ENCODE measurements at regions not wholly inside any gene's neighbourhood (a gene's known extent, or its start where the extent isn't known, plus 50 kb on each side); places are given as distances from the start of the nearest gene placed in this dataset.

DNA sequence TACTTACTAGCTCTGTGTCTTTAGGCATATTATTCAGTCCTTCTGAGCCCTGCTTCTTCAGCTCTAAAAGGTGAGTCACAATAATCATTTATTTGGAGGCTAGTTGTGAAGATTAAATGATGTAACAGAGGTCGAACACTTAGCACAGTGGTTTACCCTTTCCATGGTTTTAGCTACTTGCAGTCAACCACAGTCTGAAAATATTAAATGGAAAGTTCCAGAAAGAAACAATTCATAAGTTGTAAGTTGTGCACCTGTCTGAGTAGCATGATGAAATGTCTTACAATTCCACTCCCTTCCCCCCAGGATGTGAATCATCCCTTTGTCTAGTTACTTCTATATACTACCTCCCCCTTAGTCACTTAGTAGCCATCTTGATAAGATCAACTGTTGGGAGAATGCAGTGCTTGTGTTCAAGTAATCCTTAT is 217.6 kb upstream of the THUMPD2 start:
- no peak overlapping the region for H3K4me3 Mint-ChIP-seq
- peak overlapping the region; percentile 73 for H3K27ac Mint-ChIP-seq
- TF ChIP-seq, protein P1, sequence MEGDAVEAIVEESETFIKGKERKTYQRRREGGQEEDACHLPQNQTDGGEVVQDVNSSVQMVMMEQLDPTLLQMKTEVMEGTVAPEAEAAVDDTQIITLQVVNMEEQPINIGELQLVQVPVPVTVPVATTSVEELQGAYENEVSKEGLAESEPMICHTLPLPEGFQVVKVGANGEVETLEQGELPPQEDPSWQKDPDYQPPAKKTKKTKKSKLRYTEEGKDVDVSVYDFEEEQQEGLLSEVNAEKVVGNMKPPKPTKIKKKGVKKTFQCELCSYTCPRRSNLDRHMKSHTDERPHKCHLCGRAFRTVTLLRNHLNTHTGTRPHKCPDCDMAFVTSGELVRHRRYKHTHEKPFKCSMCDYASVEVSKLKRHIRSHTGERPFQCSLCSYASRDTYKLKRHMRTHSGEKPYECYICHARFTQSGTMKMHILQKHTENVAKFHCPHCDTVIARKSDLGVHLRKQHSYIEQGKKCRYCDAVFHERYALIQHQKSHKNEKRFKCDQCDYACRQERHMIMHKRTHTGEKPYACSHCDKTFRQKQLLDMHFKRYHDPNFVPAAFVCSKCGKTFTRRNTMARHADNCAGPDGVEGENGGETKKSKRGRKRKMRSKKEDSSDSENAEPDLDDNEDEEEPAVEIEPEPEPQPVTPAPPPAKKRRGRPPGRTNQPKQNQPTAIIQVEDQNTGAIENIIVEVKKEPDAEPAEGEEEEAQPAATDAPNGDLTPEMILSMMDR (IDR thresholded peaks at IDR 0.05): no peak
- H3K4me1 Mint-ChIP-seq (ENCODE audit: low read depth): peaks cover 65% of the 10 kb centered on the region
- DNase-seq: peak; percentile 71
- H3K27me3 Mint-ChIP-seq (ENCODE audit: insufficient read depth): no peaks in the 10 kb centered on the region
- no peaks in the 10 kb centered on the region for H3K9me3 Mint-ChIP-seq
- peaks cover 4% of the 10 kb centered on the region; the same call in 1 of the 2 replicates for H3K36me3 Mint-ChIP-seq (ENCODE audit: low read depth)

DNA sequence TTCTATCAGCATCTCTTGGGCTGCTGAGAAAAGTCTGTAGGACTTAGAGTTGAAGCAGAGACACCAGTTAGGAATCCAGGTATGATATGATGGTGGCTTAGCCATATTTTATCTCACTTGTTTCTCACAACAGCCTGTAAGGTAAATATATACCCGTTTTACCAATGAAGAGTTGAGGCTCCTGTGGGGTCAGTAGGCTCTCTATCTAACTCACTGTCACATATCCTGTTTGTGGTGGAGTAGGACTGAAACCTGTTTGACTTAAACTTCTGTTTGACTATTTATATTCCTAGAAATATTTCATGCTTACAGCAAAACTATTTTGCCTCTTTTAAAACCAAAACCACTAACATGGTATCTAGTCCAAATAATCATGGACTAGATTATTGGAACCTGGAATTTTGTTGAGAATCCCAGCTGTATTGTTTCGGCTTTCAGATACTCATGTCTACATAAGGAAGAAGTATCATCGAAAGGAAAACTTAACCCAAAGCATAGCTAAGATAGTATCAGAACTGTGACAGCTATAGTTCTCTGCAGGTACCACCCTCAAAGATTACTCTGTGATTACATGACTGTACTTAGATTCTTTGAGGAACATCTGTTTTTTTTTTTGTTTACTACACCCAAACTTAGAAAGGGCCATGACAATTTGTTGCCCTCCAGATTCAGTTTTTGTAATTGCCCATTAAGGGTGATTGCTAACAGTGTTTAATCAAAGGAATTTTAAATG is 216.1 kb upstream of the THUMPD2 start:
- H3K27me3 Mint-ChIP-seq (ENCODE audit: insufficient read depth): no peaks in the 10 kb centered on the region
- DNase-seq: no peak

DNA sequence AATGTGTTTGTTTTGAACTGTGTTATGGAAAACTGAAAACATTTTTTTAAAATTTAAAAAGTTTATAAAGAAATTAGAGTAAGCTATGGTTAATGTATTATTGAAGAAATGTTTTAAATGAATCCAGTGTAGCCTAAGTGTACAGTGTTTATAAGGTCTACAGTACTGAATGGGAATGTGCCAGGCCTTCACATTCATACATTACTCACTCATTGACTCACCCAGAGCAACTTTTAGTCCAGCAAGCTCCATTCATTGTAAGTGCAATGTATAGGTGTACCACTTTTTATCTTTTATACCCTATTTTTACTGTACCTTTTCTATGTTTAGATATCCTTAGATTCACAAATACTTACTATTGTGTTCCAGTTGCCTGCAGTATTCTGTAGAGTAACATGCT is 215.1 kb upstream of the THUMPD2 start:
- H3K4me3 Mint-ChIP-seq: no peak overlapping the region
- H3K27ac Mint-ChIP-seq: no peak overlapping the region
- TF ChIP-seq, protein P1 (IDR thresholded peaks at IDR 0.05): no peak

More for the DNA sequence above, 216.1 kb upstream of the THUMPD2 start:
- H3K4me3 Mint-ChIP-seq: no peak overlapping the region
- peaks cover 4% of the 10 kb centered on the region; the same call in 1 of the 2 replicates for H3K36me3 Mint-ChIP-seq (ENCODE audit: low read depth)
- peak overlapping the region; percentile 73 for H3K27ac Mint-ChIP-seq
- TF ChIP-seq, protein P1 (IDR thresholded peaks at IDR 0.05): no peak
- H3K4me1 Mint-ChIP-seq (ENCODE audit: low read depth): peaks cover 80% of the 10 kb centered on the region
- H3K9me3 Mint-ChIP-seq: no peaks in the 10 kb centered on the region

DNA sequence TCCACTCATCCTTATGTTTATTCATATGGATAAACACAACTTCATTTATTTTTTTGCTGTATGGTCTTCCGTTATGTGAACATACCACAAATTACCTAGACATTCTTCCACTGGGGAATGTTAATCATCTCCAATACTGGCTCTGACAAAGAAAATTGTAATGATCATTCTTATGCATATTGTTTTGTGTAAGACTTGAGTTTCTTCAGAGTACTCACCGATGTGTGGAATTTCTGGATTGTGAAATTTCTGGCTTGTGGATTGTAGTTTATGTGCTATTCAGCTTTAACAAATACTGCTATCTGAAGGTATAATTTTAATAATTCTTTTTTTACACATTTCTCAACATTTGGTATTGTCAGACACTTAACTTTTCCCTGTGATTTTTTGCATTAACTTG is 212.2 kb upstream of the THUMPD2 start:
- peaks cover 28% of the 10 kb centered on the region for H3K36me3 Mint-ChIP-seq (ENCODE audit: low read depth)
- peaks cover 78% of the 10 kb centered on the region for H3K4me1 Mint-ChIP-seq (ENCODE audit: low read depth)
- H3K9me3 Mint-ChIP-seq: peaks cover 15% of the 10 kb centered on the region
- TF ChIP-seq, protein P1 (IDR thresholded peaks at IDR 0.05): no peak
- no peaks in the 10 kb centered on the region; the same call in 1 of the 2 replicates for H3K27me3 Mint-ChIP-seq (ENCODE audit: insufficient read depth)
- peak overlapping the region; percentile 33; the same call in 1 of the 2 replicates for H3K4me3 Mint-ChIP-seq
- DNase-seq: peak; percentile 31
- peak overlapping the region; percentile 87 for H3K27ac Mint-ChIP-seq

More for the DNA sequence above, 215.1 kb upstream of the THUMPD2 start:
- H3K4me1 Mint-ChIP-seq (ENCODE audit: low read depth): peaks cover 91% of the 10 kb centered on the region
- H3K36me3 Mint-ChIP-seq (ENCODE audit: low read depth): peaks cover 6% of the 10 kb centered on the region
- no peaks in the 10 kb centered on the region for H3K9me3 Mint-ChIP-seq
- no peaks in the 10 kb centered on the region for H3K27me3 Mint-ChIP-seq (ENCODE audit: insufficient read depth)
- DNase-seq: peak; percentile 77

DNA sequence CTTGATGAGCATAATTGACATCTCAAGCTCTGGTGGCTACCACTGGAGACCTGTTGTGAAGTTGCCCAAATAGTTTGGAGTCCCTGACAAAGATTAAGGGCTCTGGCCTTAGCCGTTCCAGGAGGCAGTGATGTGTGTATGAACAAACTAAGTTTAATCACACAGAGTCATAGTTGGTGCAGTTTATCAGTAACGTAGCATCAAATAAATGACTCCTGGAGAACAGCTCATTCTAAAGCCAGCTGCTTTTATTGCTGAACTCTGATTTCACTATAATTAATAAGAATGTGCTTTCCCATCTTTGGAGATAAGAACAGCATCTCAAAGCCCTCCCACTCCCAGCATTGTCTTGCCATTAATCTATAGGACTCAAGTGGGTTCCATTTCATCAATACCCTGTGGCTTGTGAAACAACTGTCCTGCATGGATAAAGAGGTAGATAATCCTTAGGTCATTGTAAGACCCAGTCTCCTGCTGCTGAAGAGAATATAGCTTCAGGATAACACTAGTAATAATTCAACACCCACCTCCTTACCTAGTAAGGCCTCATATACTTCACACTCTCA is 211.4 kb upstream of the THUMPD2 start:
- Mint-ChIP-seq H3K27ac (peak overlapping the region; percentile 87), H3K4me3 (peak overlapping the region; percentile 16; the same call in 1 of the 2 replicates), H3K27me3 (ENCODE audit: insufficient read depth) (no peaks in the 10 kb centered on the region; the same call in 1 of the 2 replicates), H3K4me1 (ENCODE audit: low read depth) (peaks cover 70% of the 10 kb centered on the region), H3K9me3 (peaks cover 23% of the 10 kb centered on the region), H3K36me3 (ENCODE audit: low read depth) (peaks cover 33% of the 10 kb centered on the region)
- TF ChIP-seq, protein P1 (IDR thresholded peaks at IDR 0.05): no peak
- DNase-seq: peak; percentile 55
